Activated CD4-positive, CD25-positive, alpha-beta regulatory T cell treated with anti-CD3 and anti-CD28 coated beads, Interleukin-2, amount 50 U/mL, for 72 hours (primary cell): ENCODE measurements at regions not wholly inside any gene's neighbourhood (a gene's known extent, or its start where the extent isn't known, plus 50 kb on each side); places are given as distances from the start of the nearest gene placed in this dataset.
"Not testable (repeated sequence)": the region's sequence is repeated elsewhere in the genome, so short reads cannot be mapped to it uniquely, and the experiment has no call there.

Experiments
- DNase-seq: peaks from one replicate; pipeline ENCODE4 v3.0.0; 2021

DNA sequence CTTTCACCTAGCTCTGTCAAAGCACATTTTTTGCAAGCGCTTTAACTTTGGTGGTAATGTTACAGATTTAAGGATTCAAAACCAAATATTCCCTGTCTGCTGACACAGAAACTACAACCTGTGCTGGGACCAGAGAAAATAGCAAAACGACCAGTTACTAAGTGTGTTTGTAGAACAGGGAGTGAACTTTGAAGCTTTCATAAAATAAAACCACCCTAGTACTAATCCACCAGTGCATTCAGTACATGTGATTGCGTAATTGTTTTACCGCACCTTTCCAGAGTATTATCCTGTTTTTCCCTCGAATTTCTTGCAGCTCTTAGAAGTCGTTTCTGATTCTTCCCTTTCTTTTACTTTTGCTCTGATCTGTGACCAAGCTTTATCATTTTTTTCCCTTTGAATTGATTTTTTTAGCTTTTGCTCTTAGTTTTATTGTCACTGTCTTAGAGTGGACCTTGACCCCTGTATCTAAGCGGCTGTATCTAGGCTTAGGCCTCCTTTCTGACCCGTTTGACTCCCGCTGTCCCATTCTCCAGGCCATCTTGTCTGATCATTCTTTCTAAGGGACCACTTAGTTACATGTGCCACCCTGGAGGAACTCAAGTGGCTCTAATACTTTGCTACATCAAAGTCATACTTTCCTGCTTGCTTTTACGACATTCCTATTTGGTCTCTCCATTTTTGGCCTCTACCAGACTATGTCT lies 429.4 kb downstream of the PCNX1 start:
- no peak for DNase-seq

DNA sequence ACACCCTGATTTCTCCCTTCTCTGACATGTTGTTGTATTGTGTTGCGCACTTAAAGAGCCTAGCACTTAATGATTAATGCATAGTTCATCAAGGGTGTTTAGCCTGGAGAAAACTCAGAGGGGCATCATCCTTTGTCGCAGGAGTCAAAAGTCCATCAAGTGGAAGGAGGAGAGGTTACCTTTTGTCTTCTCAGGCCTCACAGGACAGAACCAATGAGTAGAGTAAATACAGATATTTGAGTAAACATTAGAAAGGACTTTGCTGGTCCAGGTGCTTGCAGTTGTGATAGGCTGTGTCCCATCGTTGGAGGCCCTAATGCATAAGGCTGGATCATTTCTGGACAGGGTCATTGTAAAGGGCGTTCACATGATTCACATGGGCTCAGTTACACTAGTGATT lies 430.9 kb downstream of the PCNX1 start:
- no peak for DNase-seq

DNA sequence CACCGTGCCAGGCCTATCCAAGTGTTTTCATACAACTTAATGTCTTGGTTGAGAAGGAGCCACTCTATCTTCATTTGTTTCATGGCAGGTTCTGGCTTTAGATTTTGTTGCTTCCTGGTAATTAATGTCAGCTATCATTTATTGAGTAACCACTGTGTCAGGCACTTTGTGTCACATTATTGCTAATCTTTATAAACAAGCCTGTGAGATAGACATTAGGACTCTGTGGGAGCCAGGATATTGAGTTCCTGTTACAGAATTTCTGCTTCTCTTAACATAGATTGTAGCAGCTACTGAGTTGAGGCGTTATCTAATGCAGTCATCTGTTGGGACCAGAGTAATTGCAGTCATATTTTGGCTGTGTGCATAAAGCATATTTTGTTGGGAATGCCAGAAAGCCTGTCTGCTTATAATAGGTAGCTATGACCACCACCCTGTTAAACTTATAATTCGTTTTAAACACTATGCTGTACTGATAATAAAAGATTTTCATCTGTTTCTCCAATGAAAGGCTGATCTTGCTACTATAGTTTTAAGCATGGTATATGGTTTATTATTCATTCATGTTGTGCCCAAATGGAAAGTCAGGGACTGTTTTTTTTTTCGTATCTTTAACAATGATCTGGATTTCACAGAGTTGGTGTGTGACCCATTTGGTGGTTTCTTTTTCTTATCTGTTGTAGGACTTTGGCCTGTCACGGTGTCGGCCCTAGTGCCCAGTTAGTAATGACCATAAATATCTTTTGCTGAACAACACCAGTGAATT lies 432.6 kb downstream of the PCNX1 start:
- no peak for DNase-seq

DNA sequence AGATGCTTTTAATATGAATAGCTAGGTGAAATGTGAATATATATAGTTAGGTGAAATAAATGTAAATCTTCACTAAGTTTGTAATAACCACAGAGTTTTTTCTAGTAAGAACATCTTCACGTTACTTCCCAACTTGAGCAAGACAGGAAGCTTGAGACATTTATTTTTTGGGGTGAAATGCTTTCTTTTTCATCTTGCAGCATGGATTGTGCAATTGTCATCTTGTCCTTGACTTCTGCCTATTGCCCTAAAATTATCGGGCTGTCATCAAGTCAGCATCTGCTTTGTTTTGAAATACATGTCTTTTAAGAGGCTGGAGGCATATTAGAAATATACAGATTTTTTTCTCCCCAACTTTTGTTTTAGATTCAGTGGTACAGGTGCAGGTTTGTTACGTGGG lies 433.9 kb downstream of the PCNX1 start:
- no peak for DNase-seq

DNA sequence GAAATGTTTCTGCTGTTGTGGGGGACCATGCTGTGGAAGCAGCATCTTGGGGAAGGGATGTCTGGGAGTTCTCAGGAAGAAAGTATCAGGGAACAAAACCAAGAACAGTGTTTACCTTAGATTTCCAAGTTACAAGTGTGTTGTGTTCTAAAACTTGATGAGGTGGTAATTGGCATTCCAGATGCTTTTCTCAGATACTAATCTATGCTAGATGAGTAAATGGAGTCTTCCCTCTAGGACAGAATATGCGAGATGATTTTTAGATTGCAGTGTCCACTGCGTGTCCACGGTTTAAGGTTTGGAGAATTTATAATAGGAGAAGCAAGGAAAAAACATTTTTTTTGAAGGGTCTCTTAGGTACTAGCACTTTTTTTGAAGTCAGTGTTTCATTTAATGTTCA lies 436.5 kb downstream of the PCNX1 start:
- no peak for DNase-seq

DNA sequence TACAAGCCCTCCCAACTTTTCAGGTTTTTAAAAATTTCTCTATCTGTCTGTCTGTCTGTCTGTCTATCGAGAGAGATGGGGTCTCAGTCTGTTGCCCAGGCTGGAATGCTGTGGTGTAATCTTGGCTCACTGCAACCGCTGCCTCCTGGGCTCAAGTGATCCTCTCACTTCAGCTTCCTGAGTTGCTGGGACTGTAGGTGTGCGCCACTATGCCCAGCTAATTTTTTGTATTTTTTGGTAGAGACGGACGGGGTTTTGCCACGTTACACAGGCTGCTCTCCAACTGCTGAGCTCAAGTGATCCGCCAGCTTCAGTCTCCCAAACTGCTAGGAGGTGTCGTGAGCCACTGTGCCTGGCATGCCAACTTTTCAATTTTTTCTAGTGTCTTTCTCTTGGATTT lies 437.2 kb downstream of the PCNX1 start:
- no peak for DNase-seq

DNA sequence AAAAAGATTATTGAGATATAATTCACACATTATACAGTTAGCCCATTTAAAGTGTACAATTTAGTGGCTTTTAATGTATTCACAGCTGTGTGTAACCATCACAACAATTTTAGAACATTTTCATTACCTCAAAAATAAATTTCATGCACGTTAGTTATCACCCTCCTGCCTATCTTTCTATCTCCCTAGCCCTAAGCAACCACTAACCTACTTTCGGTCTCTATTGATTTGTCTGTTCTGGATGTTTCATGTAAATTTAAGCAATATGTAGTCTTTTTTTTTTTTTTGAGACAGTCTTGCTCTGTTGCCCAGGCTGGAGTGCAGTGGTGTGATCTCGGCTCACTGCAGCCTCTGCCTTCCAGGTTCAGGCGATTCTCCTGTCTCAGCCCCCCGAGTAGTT lies 439.4 kb downstream of the PCNX1 start:
- DNase-seq = no peak

DNA sequence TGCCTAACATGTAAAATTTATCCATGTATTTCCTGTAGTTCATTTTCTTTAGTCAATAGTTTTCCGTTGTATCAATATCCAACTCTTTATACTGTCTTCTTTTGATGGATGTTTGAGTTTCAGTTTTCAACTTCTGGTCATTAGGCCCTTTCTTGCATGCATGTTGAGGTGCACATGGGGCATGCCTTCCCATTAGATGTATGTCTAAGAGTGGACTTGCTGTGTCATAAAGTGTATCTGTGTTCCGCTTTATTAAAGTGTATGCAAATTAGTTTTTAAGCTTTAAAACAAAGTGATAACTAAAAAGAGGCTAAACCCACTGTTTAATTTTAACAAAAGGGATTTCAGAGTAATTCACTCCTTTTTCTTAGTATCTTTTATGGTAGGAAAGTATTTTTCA lies 441.1 kb downstream of the PCNX1 start:
- DNase-seq = no peak

DNA sequence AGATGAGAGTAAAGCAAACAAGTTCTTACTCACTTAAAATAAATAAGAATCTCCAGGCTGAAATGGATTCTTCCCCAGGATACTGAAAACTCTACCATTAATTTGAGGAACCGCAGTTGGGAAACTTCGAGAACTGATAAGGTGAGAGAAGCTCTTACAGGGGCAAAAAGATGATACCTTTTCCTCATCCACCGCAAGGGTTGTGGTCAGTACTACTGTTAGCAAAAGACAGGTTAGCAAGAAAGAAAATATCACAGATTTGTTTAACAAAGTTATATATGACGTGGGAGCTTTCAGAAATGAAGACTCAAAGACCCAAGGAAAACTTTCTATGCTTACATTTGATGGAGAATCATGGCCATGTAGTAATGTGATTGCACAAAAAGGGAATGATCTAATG lies 441.6 kb downstream of the PCNX1 start:
- DNase-seq = no peak

DNA sequence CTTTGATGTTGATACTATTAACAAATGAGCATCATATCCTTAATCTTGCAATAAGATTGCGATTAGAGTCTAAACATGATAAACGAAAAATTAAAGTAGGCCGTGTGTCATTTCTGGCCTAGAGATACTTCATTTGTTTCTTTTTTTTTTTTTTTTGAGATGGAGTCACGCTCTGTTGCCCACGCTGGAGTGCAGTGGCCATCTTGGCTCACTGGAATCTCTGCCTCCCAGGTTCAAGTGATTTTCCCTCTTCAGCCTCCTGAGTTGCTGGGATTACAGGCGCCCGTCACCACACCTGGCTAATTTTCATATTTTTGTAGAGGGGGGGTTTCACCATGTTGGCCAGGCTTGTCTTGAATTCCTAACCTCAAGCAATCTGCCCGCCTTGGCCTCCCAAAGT lies 446.9 kb downstream of the PCNX1 start:
- DNase-seq = no peak

DNA sequence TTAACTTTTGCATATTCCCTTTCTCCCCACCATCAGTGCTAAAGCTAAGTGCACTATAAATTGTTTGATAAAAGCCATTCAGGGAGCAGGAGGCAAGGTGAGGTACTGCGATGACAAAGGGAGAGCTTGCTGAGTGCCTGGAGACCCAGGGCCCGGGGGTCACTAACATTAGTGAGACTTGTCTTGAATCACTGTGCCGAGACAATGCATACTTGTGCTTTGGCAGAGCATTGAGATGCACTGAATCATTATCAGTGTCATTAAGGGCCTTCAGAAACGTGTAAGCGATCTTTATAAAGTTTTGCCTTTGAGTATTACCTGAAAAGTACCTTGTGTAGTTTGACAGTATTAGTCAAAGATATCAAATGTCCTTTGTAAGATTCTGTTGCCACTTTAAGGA lies 447.5 kb downstream of the PCNX1 start:
- no peak for DNase-seq

DNA sequence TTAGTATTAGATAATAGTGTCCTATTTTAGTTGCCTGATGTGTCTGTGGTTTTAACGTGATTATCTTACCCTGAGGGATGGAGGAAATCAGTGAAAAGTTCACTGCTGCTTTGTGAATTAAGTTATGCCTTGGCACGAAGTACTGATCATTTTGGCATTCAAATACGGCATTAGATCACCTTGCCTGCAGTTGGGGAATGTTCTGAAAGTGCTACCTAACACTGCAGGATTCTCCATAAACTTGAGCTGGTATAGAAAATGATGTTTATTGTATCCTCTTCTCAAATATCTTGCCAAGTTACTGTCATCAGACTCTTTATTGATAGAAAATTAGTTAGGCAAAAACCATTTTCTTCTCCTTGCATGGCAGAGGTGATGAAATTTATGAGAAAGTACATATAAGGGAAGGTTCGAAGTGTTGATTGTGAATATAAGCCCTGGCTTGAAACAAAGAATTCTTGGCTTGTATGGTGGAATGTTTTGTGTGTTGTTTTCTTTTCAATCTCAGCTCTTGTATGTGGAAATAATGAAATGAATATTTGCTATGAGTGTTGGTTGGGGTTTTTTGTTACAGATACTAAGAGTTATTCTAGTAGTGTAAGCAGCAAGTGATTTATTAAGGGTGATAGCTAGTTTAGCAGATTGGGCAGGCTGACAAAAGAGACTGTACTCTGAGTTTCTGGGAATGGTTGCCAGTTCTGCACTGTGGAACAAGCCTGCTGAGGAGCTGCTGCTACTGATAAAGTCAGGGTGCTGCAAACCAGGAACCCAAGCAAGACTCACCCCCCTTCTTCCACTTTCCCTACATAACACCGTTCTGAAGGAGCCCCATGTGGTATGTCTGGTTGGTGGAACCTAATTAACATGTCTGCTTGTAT lies 448.3 kb downstream of the PCNX1 start:
- no peak for DNase-seq

DNA sequence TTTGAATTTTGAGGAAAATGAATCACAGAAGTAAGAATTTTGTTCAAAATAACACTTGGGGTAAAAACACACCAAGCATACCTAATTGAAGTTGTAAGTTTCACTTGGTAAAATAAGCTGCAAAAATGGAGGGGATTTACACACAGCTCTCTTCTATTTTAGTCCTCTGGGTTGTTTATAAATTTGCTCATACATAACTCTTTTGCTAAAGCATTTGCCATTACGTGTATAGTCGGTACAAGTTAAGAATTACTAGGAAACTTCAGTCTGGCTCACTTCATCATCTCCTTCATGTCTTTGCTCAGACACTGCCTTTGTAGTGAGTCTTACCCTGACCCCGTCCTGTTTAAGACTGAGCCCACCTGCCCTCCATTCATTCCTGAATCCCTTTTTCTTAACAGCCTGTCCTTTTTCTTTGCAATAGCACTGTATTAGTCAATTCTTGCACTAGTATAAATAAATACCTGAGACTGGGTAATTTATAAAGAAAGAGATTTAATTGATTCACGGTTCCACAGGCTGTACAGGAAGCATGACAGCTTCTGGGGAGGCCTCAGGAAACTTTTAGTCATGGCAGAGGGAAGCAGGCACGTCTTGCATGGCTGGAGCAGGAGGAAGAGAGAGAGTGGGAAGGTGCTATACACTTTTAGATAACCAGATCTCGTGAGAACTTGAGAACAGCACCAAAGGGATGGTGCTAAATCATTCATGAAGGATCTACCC lies 451.1 kb downstream of the PCNX1 start:
- DNase-seq = no peak

DNA sequence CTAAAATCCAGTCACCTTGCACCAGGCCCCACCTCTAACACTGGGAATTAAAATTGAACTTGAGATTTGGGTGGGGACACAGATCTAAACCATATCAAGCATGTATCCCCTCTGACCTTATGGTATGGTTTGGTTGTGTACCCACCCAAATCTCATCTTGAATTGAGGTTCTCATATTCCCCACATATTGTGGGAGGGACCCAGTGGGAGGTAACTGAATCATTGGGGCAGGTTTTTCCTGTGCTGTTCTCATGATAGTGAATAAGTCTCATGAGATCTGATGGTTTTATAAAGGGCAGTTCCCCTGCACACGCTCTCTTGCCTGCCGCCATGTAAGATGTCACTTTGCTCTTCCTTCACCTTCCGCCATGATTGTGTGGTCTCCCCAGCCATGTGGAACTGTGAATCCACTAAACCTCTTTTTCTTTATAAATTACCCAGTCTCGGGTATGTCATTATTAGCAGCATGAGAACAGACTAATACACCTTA lies 451.7 kb downstream of the PCNX1 start:
- DNase-seq = not testable (repeated sequence)

DNA sequence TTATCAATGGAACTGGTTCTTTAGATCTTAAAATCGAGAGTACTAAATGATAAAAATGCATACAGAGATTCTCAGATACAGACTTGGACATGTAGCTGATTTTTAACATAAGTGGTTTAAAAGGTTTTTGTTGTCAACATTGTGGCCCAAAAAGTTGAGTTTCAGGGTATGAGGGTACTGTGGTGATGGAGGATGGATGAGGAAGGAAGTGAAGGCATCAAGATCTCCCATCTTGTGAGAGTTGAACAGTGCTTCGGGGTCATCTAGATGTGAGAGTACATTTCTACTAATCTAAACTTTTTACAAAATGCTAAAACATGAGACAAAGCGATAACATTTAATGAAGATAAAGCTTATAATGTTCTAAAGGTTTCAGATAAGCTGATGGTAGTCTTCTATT lies 452.6 kb downstream of the PCNX1 start:
- DNase-seq = no peak

DNA sequence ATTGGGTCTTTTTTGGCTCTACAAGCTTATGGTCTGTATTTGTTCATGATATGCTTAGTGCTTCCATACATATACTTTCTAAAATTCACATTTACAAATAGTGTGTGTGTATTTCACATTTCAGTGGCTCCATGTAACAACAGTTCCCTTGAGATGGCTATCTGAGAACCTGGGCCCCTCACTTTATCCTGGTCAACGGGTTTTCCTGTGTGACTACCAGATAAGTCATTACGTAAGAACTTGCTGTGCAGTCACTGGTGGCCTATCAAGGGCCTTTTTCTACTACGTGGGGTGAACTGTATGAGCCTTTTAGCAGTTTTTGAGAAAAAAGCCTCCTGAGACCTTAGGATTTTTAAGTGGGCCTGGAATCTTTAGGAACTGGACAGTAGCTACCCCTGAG lies 454.1 kb downstream of the PCNX1 start:
- no peak for DNase-seq

DNA sequence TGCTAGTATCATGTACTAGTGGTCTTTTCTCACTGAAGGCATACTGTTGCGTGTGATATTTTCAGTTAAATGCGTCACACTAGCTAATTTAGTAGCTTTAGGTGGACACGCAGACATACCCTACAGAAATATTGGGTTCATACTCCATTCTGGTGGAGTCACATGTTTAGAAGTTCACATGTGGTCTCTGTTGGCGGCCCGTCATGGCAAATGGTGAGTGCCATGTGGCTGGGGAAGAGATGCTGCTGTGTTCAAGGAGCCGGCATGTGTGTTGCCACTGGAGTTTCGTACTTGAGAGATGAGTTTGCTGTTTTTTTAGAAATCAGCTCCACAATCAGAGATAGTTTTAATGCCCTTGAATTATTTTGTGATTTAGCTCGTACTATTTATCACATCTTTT lies 454.6 kb downstream of the PCNX1 start:
- DNase-seq = no peak

DNA sequence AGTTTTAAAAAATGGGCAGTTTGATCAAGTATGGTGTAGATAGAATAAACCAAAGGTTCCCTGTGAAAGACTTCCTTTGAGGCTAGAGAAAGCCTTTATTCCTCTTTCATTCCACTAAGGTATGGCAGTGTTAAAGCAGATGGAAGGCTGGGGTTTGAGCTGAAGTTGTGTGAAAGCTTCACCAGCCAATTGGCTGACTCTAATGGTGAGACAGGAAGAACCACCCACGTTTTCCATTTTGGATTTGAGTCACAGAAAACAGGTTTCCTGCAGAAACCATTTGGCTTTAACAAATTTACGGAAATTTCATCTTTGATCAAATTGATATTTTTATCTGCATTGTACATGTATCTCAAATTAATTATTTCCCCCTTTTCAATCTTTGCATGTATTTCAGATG lies 455.0 kb downstream of the PCNX1 start:
- DNase-seq = no peak

DNA sequence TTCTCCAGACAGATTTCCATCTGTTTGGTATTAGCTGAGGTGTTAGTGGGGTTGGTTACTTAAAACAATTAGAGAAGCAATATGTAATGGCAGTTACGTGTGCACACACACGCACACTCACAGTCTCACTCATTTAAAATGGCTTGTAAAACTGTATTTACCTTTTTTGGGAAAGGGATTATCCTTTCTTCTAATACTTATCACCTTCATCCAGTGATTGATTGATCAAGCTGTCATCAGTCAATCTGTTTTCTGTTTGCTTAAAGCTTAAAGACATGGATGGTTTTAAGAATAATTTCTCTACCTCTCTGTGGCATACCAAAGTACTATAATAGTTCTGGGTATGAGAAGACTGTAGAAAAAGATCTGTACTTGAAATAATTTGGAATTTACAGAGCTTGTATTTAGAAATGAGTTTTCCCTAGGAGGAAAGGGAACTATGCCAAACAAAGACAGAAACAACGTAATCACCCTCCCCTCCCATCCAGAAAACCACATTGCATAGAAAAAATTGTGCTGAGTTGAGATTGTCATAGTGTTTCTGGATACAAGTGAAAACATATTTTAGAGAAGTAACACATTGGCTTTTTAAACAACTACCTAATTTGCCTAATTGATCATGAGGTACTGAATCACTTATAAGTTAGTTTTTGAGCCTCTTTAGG lies 455.8 kb downstream of the PCNX1 start:
- no peak for DNase-seq

DNA sequence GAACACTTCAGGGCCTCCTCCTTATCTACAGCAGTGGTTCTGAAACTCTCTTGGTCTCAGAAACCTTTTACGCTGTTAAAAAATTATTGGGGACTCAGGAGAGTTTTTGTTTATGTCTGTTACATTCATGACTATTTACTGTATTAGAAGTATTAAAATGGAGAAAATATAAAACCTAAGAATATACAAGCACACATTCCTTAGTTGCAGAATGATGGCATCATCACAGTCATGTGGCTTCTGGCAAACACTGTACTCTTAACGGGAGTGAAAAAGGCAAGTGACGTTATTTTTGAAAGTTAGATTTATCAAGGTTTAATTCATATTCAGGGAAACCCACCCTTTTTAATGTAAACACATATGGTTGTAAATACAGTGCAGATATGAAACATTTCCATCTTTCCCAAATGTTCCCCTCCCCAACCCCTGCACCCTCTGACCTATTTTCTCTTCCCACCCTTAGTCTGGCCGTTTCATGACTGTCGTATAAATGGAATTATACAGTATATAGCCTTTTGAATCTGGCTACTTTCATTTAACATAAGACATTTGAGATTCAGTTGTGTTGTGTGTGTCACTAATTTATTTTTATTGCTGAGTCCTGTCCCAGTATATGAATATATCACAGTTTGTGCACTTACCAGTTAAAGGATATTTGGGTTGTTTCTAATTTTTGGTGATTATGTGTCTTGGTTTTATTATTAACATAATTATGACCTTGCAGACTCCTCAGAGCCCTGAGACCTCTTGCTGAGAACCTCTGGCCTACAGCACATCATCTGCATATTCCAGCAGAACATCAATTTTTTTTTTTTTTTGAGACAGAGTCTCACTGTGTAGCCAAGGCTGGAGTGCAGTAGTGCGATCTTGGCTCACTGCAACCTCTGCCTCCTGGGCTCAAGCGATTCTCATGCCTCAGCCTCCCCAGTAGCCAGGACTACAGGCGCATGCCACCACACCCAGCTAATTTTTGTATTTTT lies 457.0 kb downstream of the PCNX1 start:
- no peak for DNase-seq

DNA sequence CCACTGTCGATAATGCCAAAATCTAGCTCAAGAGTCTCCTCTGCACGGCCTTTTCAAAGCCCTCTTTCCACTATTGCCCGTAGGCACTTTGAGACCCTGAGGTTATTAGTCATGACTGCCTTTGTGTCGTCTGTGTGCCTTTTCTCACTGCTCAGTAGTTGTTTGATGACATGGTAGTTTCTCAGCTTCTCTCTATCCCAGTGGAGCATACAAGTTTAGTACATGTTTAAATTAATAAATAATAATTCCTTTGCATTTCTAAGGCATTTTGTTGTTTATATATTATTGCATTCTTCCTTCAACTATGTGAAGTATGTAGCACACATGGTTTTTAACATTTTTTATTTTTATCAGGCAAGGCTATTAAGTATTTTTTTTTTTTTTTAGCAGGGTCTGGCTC lies 458.1 kb downstream of the PCNX1 start:
- DNase-seq = no peak
